ENCODE measurements at regions not wholly inside any gene's neighbourhood (a gene's known extent, or its start where the extent isn't known, plus 50 kb on each side); places are given as distances from the start of the nearest gene placed in this dataset.

- H3K36me3 ChIP-seq (replicated peaks in 1 of 2; ENCODE audit: control insufficient read depth in 1 of 2, insufficient read depth in 2 of 2, low read length in 2 of 2), result no peaks in the 10 kb centered on the region
- H3K9ac ChIP-seq (ENCODE audit: insufficient read depth, low read depth, low read length), result no peak overlapping the region
- H3K79me2 ChIP-seq (ENCODE audit: insufficient read depth, low read length), result no peaks in the 10 kb centered on the region
- no peaks in the 10 kb centered on the region for H4K20me1 ChIP-seq (ENCODE audit: insufficient read depth, low read length)
- TF ChIP-seq MXD4 (CRISPR knock-in tag; IDR thresholded peaks at IDR 0.05) (no peak), ARID4A (CRISPR knock-in tag; IDR thresholded peaks at IDR 0.05; ENCODE audit: borderline replicate concordance) (no peak), ZMYM3 (CRISPR knock-in tag; IDR thresholded peaks at IDR 0.05) (no peak), ZNF770 (CRISPR knock-in tag; IDR thresholded peaks at IDR 0.05) (no peak), MLX (CRISPR knock-in tag; IDR thresholded peaks at IDR 0.05) (no peak), NFRKB (IDR thresholded peaks at IDR 0.05) (no peak), SALL1 (CRISPR knock-in tag; IDR thresholded peaks at IDR 0.05) (no peak)
- FAIRE-seq (no peak), DNase-seq (ENCODE audit: low spot score) (no peak), ATAC-seq (no peak)
- BruUV-seq (replicated peaks), result no TSS peak
- in situ Hi-C loops (cut with HindIII; ENCODE audit: extremely low pct_ligation_motif_present, low pct_unique_long_range_greater_than_20kb) (no loop called here), intact Hi-C loops (cut with micrococcal nuclease; ENCODE audit: unreplicated experiment) (no loop called here)
- no peak overlapping the region for H3K27ac ChIP-seq (ENCODE audit: extremely low read length, insufficient read depth, low read length)
- no peaks in the 10 kb centered on the region for H3K4me1 ChIP-seq (ENCODE audit: insufficient read depth, low read length)
- H3K4me2 ChIP-seq (ENCODE audit: low read depth, low read length), result no peak overlapping the region
- no peak overlapping the region for H3K4me3 ChIP-seq (replicated peaks in 1 of 3; ENCODE audit: insufficient read depth in 1 of 3, low read depth in 2 of 3, low read length in 3 of 3)
- no peaks in the 10 kb centered on the region; a peak in 1 of 5 replicates for H3K27me3 ChIP-seq (ENCODE audit: control insufficient read depth in 1 of 2, insufficient read depth in 2 of 2, low read length in 2 of 2)
- ChIA-PET CTCF (ENCODE audit: low intra/inter-chr PET ratio, low total read pairs) (no interaction called here), POLR2A (no interaction called here)
- WGBS (ENCODE audit: low lambda C conversion rate), result 15% methylated on average over 4 of the region's 4 CpGs
- H2AFZ ChIP-seq (ENCODE audit: low read length), result no peak overlapping the region
- no peaks in the 10 kb centered on the region for H3K9me3 ChIP-seq (ENCODE audit: low read length)
Measured at GRCh38 chr13:59510386-59510785, 653.3 kb downstream of the DIAPH3 start.

Data from HepG2 (cell line).